IMR-90 (cell line): ENCODE measurements at regions not wholly inside any gene's neighbourhood (a gene's known extent, or its start where the extent isn't known, plus 50 kb on each side); places are given as distances from the start of the nearest gene placed in this dataset.
A peak's percentile ranks its signal among the peaks of the same experiment; 100 is the strongest.

Experiments used
- ATAC-seq: fragments of 200-7000 bp; cut with Tn5 transposase; 2 replicates; pipeline ENCODE4 v1.9.1; 2020; ENCODE audit warnings: low read depth, mild to moderate bottlenecking, moderate library complexity
- BruUV-seq: library from RNA; stranded (reverse); fragments of 400-500 nt; replicated peaks from 2 replicates; lab custom pipeline; 2021; lab: Mats Ljungman, UMichigan
- CTCF ChIA-PET: fragments of 300-600 bp; formaldehyde crosslinking; extraction: SDS; loops from one replicate; lab custom pipeline; 2021; ENCODE audit warnings: antibody characterized with exemption; lab: Yijun Ruan, JAX
- POLR2A ChIA-PET: fragments of 300-600 bp; sonication (Branson Sonifier 250); formaldehyde crosslinking; loops from one replicate; lab custom pipeline; 2022; ENCODE audit warnings: antibody characterized with exemption; ENCODE audit not compliant: unreplicated experiment; lab: Charles Lee
- DNase-seq: peaks from one replicate; pipeline ENCODE4 v3.0.0; 2013
- H2AFZ ChIP-seq: replicated peaks from 2 replicates; pipeline ENCODE3; 2013; ENCODE audit warnings: low read length, mild to moderate bottlenecking; ENCODE audit not compliant: poor library complexity
- H2AK5ac ChIP-seq: 2 replicates; pipeline ENCODE4 v1.6.1; 2013; ENCODE audit warnings: low read depth, low read length, inconsistent platforms
- H2AK9ac ChIP-seq: replicated peaks from 2 replicates; pipeline ENCODE3; 2013; ENCODE audit warnings: mild to moderate bottlenecking, low read depth, low read length, moderate library complexity; ENCODE audit not compliant: poor library complexity
- H2BK120ac ChIP-seq: 2 replicates; pipeline ENCODE4 v1.6.1; 2013; ENCODE audit warnings: low read depth, low read length, inconsistent platforms
- H2BK15ac ChIP-seq: 3 replicates; pipeline ENCODE4 v1.6.1; 2013; ENCODE audit warnings: low read depth, low read length, inconsistent platforms
- H2BK20ac ChIP-seq: 2 replicates; pipeline ENCODE4 v1.6.1; 2013; ENCODE audit warnings: low read depth, mild to moderate bottlenecking, inconsistent platforms, low read length, moderate library complexity
- H2BK5ac ChIP-seq: 2 replicates; pipeline ENCODE4 v1.6.1; 2013; ENCODE audit warnings: mild to moderate bottlenecking, low read depth, low read length, inconsistent platforms; ENCODE audit not compliant: poor library complexity, severe bottlenecking
- H3K14ac ChIP-seq: replicated peaks from 2 replicates; pipeline ENCODE4 v1.6.1; 2013; ENCODE audit warnings: low read depth, low read length, inconsistent platforms
- H3K18ac ChIP-seq: 2 replicates; pipeline ENCODE4 v1.6.1; 2013; ENCODE audit warnings: low read depth, low read length, control low read depth
- H3K23ac ChIP-seq: 2 replicates; pipeline ENCODE4 v1.6.1; 2013; ENCODE audit warnings: low read depth, low read length, inconsistent platforms
- H3K27ac ChIP-seq: 2 replicates; pipeline ENCODE4 v1.5.1; 2013; ENCODE audit warnings: mild to moderate bottlenecking, control low read depth, low read length; ENCODE audit not compliant: insufficient read depth
- H3K27me3 ChIP-seq: 2 replicates; pipeline ENCODE4 v1.6.1; 2013; ENCODE audit warnings: low read length; ENCODE audit not compliant: control insufficient read depth, insufficient read depth
- H3K36me3 ChIP-seq: 2 replicates; pipeline ENCODE4 v1.6.1; 2013; ENCODE audit warnings: low read length, mixed read lengths; ENCODE audit not compliant: control insufficient read depth, insufficient read depth
- H3K4ac ChIP-seq: 2 replicates; pipeline ENCODE4 v1.6.1; 2013; ENCODE audit warnings: low read depth, low read length, inconsistent platforms
- H3K4me1 ChIP-seq: 2 replicates; pipeline ENCODE4 v1.6.1; 2013; ENCODE audit warnings: low read length, mixed read lengths; ENCODE audit not compliant: control insufficient read depth, insufficient read depth
- H3K4me2 ChIP-seq: 2 replicates; pipeline ENCODE4 v1.6.1; 2013; ENCODE audit warnings: low read depth, mild to moderate bottlenecking, control low read depth, low read length, moderate library complexity
- H3K4me3 ChIP-seq: 2 replicates; pipeline ENCODE4 v1.5.1; 2013; ENCODE audit warnings: low read depth, mild to moderate bottlenecking, control low read depth, low read length, moderate library complexity; ENCODE audit not compliant: insufficient read depth
- H3K56ac ChIP-seq: 2 replicates; pipeline ENCODE4 v1.6.1; 2013; ENCODE audit warnings: low read length, inconsistent platforms; ENCODE audit not compliant: insufficient read depth; ENCODE audit errors: extremely low read depth
- H3K79me1 ChIP-seq, 2 experiments: 2 replicates each; pipeline ENCODE4 v1.6.1; 2013; ENCODE audit warnings: low read length in 2 of 2, inconsistent platforms in 1 of 2, low read depth in 1 of 2
- H3K9ac ChIP-seq: 2 replicates; pipeline ENCODE4 v1.6.1; 2013; ENCODE audit warnings: low read depth, low read length, control low read depth
- H3K9me1 ChIP-seq: 2 replicates; pipeline ENCODE4 v1.6.1; 2013; ENCODE audit warnings: low read length, inconsistent platforms; ENCODE audit not compliant: insufficient read depth
- H3K9me3 ChIP-seq: 2 replicates; pipeline ENCODE4 v1.6.1; 2013; ENCODE audit warnings: low read length; ENCODE audit not compliant: control insufficient read depth, insufficient read depth
- H4K20me1 ChIP-seq: 2 replicates; pipeline ENCODE4 v1.6.1; 2013; ENCODE audit warnings: low read length, inconsistent platforms; ENCODE audit not compliant: insufficient read depth
- H4K5ac ChIP-seq: 2 replicates; pipeline ENCODE4 v1.6.1; 2013; ENCODE audit warnings: mild to moderate bottlenecking, low read depth, low read length, control low read depth
- H4K8ac ChIP-seq, 2 experiments: 2 replicates each; pipeline ENCODE4 v1.6.1; 2013; ENCODE audit warnings: low read depth in 2 of 2, low read length in 2 of 2, control low read depth in 1 of 2, inconsistent platforms in 1 of 2
- H4K91ac ChIP-seq: 2 replicates; pipeline ENCODE4 v1.6.1; 2013; ENCODE audit warnings: low read depth, low read length, inconsistent platforms; ENCODE audit not compliant: insufficient read depth
- CTCF ChIP-seq: conservative IDR thresholded peaks from 2 replicates; pipeline ENCODE4 v1.5.1; 2012; ENCODE audit warnings: mild to moderate bottlenecking, low read depth, low read length, improper control_type of control experiment
- WGBS, 2 experiments: methylation state at CpG; one replicate each; pipeline versions ENCODE4 v1.1.5 to v1.1.7; 2013; ENCODE audit warnings: missing lambda C conversion rate in 2 of 2; ENCODE audit not compliant: insufficient read length in 1 of 2; ENCODE audit errors: extremely low coverage in 2 of 2; 5-methylcytosine and 5-hydroxymethylcytosine counted together
- dilution Hi-C: fragments of 300-500 bp; cut with HindIII; formaldehyde crosslinking; loops from one replicate; pipeline ENCODE4 v1.14.3; 2018; ENCODE audit warnings: low sequenced_read_pairs; ENCODE audit not compliant: unreplicated experiment
- in situ Hi-C: fragments of 300-500 bp; cut with MboI; formaldehyde crosslinking; loops from 3 replicates; pipeline ENCODE4 v1.14.3; 2019; ENCODE audit warnings: low sequenced_read_pairs, inconsistent platforms, mixed read lengths
- intact Hi-C: fragments of 100-400 bp; cut with micrococcal nuclease; formaldehyde crosslinking; loops from 2 replicates; pipeline ENCODE4 v1.10.0; 2022

GRCh38 chr12:91989143-91989542 is 156.5 kb downstream of the BTG1 start:
- intact Hi-C loops = loop anchor here (5.0 kb wide), 1 partner anchor 88 kb away; no protein-coding TSS in a partner anchor
- Histone ChIP-seq H4K5ac (no peak overlapping the region), H3K9ac (no peak overlapping the region), H3K4ac (no peak overlapping the region; the same call in 1 of the 2 replicates), H3K36me3 (no peaks in the 10 kb centered on the region), H3K14ac (no peak overlapping the region; the same call in 1 of the 2 replicates), H2BK120ac (peak overlapping the region; percentile 75; the same call in 1 of the 2 replicates), H4K20me1 (no peaks in the 10 kb centered on the region), H2BK5ac (peak overlapping the region; percentile 58), H3K4me1 (peaks cover 24% of the 10 kb centered on the region), H3K56ac (no peak overlapping the region), H3K9me3 (no peaks in the 10 kb centered on the region), H3K79me1 (no peaks in the 10 kb centered on the region), H3K27ac (no peak overlapping the region), H2AFZ (no peak overlapping the region), H3K18ac (no peak overlapping the region; the same call in 1 of the 2 replicates), H3K27me3 (no peaks in the 10 kb centered on the region), H3K4me2 (no peak overlapping the region), H2AK5ac (peak overlapping the region; percentile 56; the same call in 1 of the 2 replicates), H3K23ac (no peak overlapping the region), H2BK20ac (peak overlapping the region; percentile 76; the same call in 1 of the 2 replicates), H3K9me1 (peaks cover 6% of the 10 kb centered on the region; the same call in 1 of the 2 replicates), H4K91ac (no peak overlapping the region), H3K4me3 (no peak overlapping the region), H2AK9ac (no peak overlapping the region), H4K8ac (0 out of 4 replicates have a peak overlapping the region, but pooled peaks of 1 of the 2 experiments have one; percentile 50), H2BK15ac (0 out of 3 replicates have a peak overlapping the region, but pooled peaks have one; percentile 52)
- ChIA-PET POLR2A (interaction anchor here (0.5 kb wide), 1 partner anchor 86 kb away, joined by 3 read pairs; no protein-coding TSS in a partner anchor), CTCF (no interaction called here)
- in situ Hi-C loops = no loop called here
- dilution Hi-C loops = no loop called here
- no peak for DNase-seq
- TF ChIP-seq CTCF = no peak
- no TSS peak for BruUV-seq
- ATAC-seq = no peak
- WGBS, 2 experiments = no CpG with 5 or more reads among the region's 1 CpG
